ENCODE measurements at regions not wholly inside any gene's neighbourhood (a gene's known extent, or its start where the extent isn't known, plus 50 kb on each side); places are given as distances from the start of the nearest gene placed in this dataset.

DNA sequence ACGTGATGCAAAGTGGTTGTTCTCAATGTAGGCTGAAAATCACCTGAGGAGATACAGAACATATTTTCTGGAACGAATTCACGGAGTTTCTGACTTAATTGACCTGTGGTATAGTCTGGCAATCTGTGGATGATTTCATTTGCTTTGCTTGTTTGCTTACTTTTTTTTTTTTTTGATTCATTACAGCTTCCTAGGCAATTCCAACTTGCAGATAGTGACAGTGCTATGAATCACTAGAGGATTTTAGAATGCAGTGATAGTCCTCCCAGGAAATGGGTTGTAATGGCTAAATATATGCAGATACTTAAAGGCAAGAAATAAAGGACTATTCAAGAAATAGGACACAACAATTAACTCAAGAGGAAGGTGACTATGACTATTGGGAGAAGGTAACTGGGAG, 1378.1 kb upstream of the PRMT6 start:
- no peak for DNase-seq

DNA sequence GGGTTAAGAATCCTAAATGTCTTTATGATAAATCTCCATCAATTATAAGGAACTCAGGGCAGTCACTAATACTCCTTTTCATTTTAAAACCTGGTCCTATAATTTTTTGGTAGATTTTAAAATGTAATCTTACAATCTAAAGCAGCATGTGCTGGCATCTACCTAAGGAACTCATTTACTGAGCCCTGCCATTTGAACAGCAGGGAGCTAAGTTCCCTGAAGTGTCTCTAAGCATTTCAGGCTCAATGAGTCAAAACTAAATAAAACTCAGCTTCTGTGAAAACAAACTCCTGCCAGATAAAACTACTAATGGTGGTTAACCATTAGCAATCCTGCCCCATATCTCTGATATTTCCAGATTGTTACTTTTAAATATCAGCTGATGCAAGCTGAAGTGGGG, 1371.8 kb upstream of the PRMT6 start:
- no peak for DNase-seq

DNA sequence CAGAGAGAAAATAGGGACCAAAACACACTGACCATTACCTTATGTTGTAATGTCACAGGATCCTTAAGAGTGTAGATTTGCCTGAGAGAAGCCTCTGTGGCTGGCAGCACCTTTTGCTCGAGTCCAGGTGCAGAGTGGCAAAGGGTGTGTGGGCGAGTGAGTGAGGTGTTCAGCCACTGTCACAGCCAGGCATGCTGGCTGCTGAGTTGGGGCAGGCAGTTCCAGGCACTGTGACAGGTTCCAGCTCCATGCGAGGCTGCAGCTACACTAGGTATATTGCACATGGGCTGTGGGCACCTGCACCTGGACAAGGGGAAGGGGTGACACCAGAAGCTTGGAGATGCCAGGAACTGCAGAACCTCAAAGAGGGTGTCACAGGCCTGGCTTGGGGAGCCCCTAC, 1370.4 kb upstream of the PRMT6 start:
- no peak for DNase-seq

DNA sequence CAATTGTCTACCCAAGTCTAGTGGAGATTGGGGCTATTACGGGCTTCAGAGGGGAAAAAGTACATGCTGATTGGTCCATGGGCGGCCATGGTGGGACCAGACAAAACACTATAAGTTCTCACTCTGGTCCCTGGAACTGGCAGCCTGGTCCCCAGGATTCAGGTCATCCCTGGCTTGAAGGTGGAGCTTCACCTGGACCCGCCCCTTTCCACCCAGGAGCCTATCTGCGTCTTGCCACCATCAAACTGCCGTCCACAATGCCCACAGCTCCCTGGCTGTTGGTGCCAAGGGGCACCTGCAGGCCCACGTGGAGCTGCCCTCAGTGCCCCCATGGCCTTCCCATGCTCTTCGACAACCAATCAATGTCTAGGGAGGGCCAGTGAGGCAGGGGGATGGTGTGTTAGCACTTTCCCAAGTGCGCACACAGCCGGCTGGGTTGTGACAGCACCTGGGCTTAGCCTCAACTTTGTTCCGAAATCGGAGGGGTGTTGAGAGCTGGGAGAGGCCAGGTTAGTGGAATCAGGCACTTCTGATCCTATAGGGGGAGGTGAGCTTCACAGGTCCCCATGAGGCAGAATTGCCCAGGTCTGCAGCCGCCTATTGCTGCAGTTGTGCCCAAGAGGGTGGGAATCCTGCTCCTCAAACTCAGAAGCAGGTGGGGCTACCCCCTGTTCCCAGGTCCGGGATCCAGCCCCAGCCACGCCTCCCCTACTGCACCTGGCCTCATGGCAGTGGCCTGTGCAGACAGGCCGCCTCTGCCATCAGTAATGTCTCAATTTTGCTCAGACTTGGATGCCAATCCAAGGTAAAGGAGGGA, 1369.4 kb upstream of the PRMT6 start:
- no peak for DNase-seq

DNA sequence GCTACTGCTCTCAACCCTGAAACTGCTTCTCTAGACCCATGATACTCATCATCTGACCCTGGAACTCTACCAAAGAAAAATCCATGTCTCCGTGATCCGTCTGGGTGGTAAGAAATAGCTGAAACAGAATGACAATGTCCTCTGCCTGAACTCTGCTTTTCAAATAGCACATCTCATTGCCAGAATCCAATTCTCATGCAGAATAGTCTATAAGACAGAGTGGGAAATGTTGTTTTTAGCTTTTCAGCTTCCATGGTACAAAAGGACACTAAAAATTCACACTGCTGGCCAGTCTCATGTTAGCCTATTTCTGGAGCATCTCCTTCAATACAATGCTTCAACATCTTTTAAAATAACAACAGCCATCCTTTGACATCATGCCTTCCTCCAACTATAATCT, 1355.8 kb upstream of the PRMT6 start:
- DNase-seq: no peak

DNA sequence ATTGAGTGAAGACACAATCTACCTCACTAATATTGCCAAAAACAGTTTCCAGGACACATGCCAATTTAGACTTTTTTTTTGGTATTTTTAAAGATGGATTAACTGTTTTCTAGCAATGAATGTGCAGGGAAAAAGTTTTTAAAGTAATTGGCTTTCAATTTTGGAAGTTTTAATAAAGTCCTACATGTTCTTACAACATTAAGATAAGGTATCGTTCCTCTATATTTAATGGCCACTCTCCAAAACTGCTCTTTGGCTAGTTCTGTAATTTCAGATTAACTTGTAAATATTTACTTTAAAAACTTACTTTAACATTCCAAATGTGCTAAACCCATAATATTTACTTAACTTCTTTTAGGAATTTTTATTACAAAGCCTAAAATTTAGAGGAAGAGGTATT, 1332.2 kb upstream of the PRMT6 start:
- DNase-seq: no peak

DNA sequence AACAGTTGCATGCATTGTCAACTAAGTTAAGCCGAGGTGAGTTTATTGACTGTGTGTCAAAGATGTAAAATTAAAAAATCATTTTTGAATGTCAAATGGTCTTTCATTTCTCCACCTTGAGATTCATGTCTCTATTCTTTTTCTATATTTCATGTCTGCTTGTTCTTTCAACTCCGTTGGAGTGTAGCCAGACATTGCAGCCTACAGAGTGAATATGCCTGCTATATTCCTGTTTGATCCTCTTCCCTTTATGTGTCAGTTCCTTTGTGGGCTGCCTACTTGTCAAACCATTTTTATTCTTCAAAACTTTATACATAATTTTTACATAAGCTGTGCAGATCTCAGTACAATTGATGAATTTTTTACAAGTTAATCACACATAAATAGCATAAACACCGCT, 1325.8 kb upstream of the PRMT6 start:
- DNase-seq: no peak

DNA sequence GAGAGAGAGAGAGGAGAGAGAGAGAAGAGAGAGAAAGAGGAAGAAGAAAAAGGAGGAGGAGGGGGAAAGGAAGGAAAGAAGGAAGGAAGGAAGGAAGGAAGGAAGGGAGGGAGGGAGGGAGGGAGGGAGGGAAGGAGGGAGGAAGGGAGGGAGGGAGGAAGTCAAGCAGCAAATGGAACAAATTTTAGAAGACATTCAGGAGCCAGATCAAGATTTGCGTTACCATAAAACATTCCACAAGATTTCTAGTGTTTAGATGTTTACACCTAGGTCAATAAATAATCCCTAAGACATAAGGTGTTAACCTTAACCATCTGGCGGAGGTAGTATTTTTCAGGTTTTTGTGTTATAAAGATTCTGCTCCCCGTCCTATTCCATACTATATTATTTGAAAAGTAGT, 1320.1 kb upstream of the PRMT6 start:
- no peak for DNase-seq

DNA sequence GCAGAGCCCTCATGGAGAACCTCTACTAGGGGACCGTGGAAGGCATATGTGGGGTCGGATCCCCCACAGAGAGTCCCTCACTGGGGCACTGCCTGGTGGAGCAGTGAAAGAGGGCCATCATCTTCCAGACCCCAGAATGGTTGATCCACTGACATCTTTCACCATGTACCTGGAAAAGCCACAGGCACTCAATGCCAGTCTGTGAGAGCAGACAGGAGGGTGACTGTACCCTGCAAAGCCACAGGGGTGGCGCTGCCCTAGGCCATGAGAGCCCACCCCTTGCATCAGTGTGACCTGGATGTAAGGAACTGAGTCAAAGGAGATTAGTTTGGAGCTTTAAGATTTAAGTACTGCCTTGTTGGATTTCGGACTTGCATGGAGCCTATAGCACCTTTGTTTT, 1276.7 kb upstream of the PRMT6 start:
- no peak for DNase-seq

DNA sequence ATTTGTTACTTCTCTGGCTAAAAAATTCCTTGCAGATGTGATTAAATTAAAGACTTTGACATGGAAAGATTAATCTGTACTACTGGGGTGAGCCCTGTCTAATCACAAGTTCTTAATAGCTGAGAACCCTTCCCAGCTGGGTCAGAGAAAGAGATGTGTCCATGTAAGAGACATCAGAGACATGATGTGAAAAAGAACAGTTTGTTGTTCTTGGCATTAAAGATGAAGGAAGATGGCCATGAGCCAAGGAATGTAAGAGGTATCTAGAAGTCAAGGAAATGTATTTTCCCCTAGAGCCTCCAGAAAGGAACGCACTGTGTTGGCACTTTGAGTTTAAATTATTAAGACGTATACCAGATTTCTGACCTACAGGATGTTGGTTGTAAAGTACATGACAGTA, 1271.5 kb upstream of the PRMT6 start:
- DNase-seq: no peak

DNA sequence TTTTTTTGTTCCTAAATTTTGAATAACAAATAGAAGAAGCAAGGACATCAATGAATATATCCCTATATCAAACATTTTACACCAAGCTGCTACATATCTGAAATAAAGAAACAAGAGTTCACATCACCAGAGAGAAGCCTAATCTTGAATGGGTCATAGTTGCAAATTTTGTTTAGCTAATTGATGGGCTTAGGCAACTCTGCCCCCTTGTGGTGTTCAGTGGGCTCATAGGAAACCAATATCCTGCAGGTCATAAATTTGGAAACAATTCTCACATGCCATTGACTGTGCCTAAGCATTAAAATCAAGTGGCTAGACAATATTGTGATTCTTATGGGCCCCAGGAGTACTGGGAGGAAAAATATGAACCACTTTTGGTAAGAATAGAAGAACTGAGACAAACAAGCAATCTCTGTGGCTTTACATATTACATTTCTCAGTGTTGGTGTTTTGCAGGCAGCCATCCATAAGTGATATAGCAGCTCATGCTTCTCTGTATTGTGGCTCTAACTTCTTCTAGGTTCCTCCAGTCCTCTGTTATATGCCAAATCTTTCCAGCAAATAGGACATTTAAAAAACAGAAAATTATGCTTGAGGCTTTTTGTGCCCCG, 1262.8 kb upstream of the PRMT6 start:
- DNase-seq: peak; percentile 18 to 22

DNA sequence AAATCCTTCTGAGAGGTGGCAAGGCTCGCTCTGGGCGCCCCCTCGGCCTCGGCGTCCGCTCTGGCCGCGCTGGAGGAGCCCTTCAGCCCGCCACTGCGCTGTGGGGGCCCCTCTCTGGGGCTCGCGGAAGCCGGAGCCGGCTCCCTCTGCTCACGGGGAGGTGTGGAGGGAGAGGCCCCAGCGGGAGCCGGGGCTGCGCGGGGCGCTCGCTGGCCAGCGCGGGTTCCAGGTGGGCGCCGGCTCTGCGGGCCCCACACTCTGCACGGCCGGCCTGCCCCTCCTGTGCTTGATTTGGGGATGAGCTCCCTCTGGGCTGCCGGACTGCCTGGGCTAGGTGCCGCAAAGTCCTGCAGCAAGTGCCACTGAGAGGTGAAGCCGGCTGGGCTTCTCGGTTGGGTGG, 1260.7 kb upstream of the PRMT6 start:
- no peak for DNase-seq

DNA sequence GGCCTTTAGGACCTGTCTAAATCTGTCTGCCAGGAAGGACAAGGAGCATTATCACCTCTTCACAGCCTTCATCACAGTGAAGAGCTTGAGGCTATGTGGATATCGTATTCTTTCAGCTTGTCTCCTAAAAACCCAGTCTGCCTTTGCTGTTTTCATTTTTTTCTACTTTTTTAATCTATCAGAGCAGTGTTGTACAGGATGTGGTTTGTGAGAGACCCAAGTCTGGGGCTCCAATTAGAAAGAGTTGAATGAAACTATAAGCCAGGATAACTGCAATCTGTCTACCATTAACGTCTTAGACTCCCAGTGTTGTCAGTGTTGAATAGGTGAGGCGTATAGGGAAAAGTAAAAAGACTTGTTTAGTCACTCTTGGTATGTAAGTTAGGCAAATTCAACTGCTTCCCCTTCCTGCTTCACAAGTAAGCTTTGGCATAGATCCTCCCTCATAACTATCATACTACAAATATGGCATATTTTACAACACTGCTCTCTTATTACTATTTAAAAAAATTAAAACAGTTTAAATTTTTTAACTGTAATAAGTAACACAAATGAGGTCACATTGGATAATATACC, 1225.8 kb upstream of the PRMT6 start:
- no peak for DNase-seq

DNA sequence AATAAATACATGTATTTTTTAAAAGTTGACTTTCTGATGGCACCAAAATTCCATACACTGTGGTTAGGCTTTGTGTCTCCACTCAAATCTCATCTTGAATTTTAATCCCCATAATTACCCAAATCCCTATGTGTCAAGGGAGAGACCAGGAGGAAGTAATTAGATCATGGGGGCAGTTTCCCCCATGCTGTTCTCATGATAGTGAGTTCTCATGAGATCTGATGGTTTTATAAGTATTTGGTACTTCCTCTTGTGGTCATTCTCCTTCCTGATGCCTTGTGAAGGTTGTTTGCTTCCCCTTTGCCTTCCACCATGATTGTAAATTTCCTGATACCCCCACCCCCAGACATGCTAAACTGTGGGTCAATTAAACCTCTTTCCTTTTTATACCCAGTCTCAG, 1218.4 kb upstream of the PRMT6 start:
- no peak for DNase-seq

DNA sequence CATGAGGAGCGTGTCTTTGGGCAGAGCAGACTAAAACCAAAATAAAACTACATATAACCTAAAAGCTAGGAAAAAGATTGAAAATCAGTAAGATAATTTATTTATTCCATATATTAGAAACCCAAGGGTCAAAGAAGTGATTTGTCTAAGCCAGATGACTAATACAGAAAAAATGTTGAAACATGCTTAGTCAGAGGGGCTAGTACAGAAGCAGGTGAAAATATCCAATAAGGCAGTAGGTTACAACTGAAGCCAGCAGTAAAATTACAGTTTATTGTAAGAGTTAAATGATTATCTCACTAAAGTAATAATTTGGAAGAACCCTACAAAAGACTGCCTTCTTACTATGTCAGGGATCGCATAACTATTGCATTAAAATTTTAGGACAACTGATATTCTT, 1190.9 kb upstream of the PRMT6 start:
- DNase-seq: no peak

DNA sequence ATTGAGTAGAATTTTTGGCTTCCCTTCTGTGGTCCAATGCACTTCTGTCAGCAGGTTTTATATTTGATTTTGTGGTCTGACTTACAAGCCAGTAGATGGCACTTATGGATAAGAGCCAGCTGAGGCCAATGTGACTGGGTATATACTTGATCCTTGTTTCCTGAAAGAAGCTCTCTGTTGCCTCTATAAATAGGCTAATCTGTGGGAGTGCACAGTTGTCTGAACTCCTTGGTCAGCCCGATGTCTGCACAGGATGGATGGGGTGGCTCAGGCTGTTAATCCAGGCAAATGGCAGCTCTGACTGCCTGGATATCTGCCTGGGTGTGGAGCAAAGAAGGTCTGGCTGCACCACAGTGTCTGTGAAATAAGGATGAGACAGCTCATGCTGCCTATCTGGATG, 1183.7 kb upstream of the PRMT6 start:
- DNase-seq: no peak

DNA sequence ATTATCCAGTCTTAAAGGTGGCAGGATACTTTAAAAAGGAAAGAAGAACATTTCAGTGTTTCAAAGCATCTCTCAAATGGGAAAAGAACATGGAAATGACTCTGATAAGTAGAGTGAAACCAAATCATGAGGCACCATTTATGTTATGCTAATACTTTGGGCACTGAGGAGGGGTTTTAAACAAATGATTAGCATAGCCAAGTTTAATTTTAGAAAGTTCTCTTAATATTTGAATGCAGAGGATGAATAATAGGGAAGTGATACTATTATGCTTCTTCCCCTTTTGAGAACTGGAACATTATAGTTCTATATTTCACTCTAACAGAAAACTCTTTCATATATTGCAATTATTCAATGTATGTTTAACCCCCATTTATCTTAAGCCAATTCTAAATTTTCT, 1181.9 kb upstream of the PRMT6 start:
- no peak for DNase-seq

DNA sequence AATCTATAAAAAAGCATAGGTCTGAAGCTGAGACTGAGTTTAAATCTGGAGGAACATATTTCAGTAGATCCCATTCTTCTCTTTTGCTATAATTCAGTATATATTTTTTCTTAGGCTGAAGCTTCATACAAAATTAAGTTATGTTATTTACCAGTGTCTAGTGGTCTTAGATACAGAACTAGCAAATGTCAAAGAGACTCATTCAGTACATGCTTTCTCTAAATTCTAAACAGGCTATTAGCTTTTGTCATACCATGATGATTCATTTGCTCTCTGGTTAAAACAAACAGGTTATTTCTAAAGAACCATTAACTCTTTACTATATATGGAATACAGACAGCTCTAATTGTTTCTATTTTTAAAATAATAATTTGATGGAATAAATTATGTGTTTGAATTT, 1170.2 kb upstream of the PRMT6 start:
- no peak for DNase-seq

DNA sequence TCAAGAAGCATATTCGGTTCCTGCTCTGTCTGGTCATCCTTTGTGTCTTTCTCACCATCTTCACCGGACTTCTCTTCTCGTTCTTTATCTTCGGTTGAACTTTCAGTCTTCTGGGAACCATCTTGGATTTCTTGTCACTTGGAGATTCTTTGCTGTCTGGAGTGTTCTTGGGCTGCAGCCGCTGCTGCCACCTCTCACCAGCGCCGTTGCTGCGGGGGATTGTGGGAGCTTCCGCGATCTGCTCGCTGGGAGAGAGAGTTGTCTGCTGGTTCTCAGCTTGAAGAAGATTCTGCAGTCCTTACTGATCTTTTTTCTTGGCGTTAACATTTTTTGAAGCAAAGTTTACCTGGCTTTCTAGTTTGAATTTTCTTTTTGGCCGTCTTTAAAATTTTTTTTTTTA, 1165.2 kb upstream of the PRMT6 start:
- no peak for DNase-seq

DNA sequence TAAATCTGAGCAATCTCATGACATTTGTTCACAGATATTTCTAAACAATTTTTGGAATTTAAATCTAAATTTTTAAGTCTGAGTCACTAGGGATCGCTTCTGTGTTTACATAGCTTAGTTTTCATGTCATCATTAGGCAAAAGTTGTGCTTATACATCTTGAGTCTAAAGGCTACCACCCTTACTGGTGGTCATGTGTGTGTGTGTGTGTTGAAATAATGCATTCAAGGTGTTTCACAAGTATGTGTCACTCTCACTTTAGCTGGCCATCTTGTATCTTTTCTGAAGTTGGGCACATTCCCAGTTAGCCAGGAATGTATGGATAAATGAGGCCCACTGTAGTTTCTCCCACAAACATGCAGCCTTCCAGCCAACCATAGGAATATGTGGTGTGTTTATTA, 1162.5 kb upstream of the PRMT6 start:
- no peak for DNase-seq

DNA sequence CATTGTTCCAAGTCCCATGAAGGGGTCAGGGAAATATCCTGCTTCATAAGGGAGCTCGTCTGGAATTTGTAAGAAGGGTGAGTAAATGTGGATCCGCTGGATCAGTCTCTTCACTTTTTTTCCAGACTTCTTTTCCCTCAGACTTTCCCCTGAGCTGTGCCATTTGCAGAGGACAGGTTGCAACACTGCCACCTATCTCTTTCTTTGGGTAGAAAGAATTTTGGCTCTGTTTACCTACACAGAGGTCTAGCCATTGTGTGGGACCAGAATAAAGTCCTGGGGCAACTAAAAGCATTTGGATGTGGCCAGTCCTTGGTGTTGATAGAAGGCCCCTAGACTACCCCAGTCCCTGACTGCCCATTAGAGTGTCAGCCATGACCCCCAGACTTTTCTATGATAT, 1146.7 kb upstream of the PRMT6 start:
- DNase-seq: no peak

DNA sequence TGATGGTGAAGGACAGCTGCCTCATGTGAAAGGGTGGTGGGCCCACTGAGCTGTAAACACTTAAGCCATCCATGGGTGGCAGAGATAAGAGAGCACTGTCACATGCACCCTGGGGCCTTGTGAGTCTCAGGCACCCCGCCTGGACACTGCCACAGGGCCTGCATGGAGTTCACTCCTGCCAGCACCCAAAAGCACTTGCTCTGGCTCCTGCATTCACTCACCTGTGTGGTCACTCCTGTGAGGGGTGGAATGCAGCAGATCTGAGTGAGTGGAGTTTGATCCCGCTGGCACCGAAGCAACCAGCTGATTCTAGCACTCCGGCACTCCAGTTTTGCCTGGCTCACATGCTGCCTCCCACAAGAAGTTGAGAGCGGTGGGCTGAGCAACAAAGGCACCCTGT, 1142.1 kb upstream of the PRMT6 start:
- no peak for DNase-seq

DNA sequence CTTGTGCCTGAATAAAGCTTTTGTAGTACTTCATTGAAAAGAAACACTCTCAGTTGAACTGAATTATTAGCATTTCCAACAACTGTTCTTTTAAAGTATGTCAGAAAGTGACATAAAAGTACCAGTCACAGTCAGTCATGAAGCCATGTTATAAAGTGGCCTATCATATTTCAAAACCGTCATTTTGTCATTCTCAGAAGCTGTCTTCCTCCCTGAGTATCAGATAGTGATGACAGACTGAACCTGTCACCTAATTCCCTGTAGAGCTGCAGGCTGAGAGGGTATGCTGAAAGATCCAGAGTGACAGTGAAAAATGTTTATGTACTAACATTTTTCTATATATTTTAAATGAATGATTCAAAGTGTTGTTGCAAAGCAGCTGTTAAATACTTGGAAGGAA, 1121.7 kb upstream of the PRMT6 start:
- DNase-seq: no peak

DNA sequence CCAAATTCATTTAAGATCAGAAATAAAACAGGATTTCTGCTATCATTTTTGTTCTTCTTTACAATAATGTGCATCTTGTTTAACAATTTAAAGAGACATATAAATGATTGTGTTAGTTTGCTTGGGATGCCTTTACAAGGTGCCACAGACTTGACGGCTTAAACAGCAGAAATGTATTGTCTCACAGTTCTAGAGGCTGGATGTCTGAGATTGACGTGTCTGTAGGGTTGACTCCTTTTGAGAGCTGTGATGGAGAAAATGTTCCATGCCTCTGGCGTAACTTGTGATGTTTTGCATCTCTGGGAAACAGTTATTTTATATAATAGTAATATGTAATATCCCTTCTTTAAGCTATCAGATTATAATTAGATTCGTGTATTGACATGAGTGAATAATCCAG, 1091.6 kb upstream of the PRMT6 start:
- no peak for DNase-seq

DNA sequence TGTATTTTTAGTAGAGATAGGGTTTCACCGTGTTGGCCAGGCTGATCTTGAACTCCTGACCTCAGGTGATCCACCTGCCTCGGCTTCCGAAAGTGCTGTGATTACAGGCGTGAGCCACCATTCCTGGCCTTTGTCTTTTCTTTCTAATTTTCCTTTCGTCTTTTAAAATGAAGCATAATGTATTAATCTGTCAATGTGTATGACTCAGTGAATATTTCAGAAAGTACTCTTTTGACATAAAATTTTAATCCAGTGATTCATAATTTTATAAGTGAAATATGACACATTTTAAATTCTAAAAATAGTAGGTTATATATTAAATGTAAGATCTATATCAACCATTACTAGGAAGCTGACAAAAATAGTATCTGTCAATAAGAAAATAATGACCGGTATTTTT, 1059.0 kb upstream of the PRMT6 start:
- no peak for DNase-seq

All from activated T-cell treated with anti-CD3 and anti-CD28 coated beads, Interleukin-2, amount 50 U/mL, for 48 hours (primary cell).